ENCODE measurements at regions not wholly inside any gene's neighbourhood (a gene's known extent, or its start where the extent isn't known, plus 50 kb on each side); places are given as distances from the start of the nearest gene placed in this dataset.

GRCh38 chr9:107693625-107694326 is 204.2 kb upstream of the KLF4 start:
- DNase-seq = no peak

- DNase-seq = no peak
Observed at GRCh38 chr9:107691664-107692063, 202.1 kb upstream of the KLF4 start.

- no peak for DNase-seq
Observed at GRCh38 chr9:107690021-107690420, 200.5 kb upstream of the KLF4 start.

GRCh38 chr9:107688728-107689127 is 199.2 kb upstream of the KLF4 start:
- no peak for DNase-seq

GRCh38 chr9:107685901-107686300 is 196.3 kb upstream of the KLF4 start:
- no peak for DNase-seq

GRCh38 chr9:107685376-107685775 is 195.8 kb upstream of the KLF4 start:
- no peak for DNase-seq

GRCh38 chr9:107684224-107684623 is 194.7 kb upstream of the KLF4 start:
- no peak for DNase-seq

- no peak for DNase-seq
Observed at GRCh38 chr9:107683566-107683965, 194.0 kb upstream of the KLF4 start.

- DNase-seq = no peak
Observed at GRCh38 chr9:107681988-107682387, 192.4 kb upstream of the KLF4 start.

- no peak for DNase-seq
Observed at GRCh38 chr9:107675351-107676259, 186.0 kb upstream of the KLF4 start.

- no peak for DNase-seq
Observed at GRCh38 chr9:107674721-107675277, 185.2 kb upstream of the KLF4 start.

GRCh38 chr9:107673861-107674720 is 184.5 kb upstream of the KLF4 start:
- no peak for DNase-seq

GRCh38 chr9:107671588-107671987 is 182.0 kb upstream of the KLF4 start:
- DNase-seq = no peak

- DNase-seq = no peak
Observed at GRCh38 chr9:107669422-107669821, 179.9 kb upstream of the KLF4 start.

GRCh38 chr9:107667231-107668070 is 177.9 kb upstream of the KLF4 start:
- DNase-seq = no peak

GRCh38 chr9:107665057-107665456 is 175.5 kb upstream of the KLF4 start:
- no peak for DNase-seq

GRCh38 chr9:107660976-107661375 is 171.4 kb upstream of the KLF4 start:
- DNase-seq = no peak

GRCh38 chr9:107653263-107653821 is 163.8 kb upstream of the KLF4 start:
- DNase-seq = no peak

GRCh38 chr9:107650995-107651394 is 161.4 kb upstream of the KLF4 start:
- no peak for DNase-seq

- no peak for DNase-seq
Observed at GRCh38 chr9:107650321-107650720, 160.8 kb upstream of the KLF4 start.

- no peak for DNase-seq
Observed at GRCh38 chr9:107648153-107648715, 158.7 kb upstream of the KLF4 start.

Measured in NCI-H2107 (cell line).